Fibroblast of peridontal ligament (primary cell): ENCODE measurements at regions not wholly inside any gene's neighbourhood (a gene's known extent, or its start where the extent isn't known, plus 50 kb on each side); places are given as distances from the start of the nearest gene placed in this dataset.

Experiments used
- DNase-seq: peaks from one replicate; pipeline ENCODE4 v3.0.0-alpha.2; 2010; ENCODE audit errors: extremely low read depth

GRCh38 chr7:80403686-80404241, 108.1 kb downstream of the GNAT3 start:
- peak; percentile 38 for DNase-seq

- DNase-seq = no peak
These were observed 110.2 kb downstream of the GNAT3 start for GRCh38 chr7:80401708-80402107.

GRCh38 chr7:80393786-80394185, 118.1 kb downstream of the GNAT3 start:
- DNase-seq = no peak

GRCh38 chr7:80392229-80393169, 119.4 kb downstream of the GNAT3 start:
- DNase-seq = peak; percentile 84

GRCh38 chr7:80387634-80388193, 124.2 kb downstream of the GNAT3 start:
- DNase-seq = no peak

- peak; percentile 57 for DNase-seq
These were observed 125.2 kb downstream of the GNAT3 start for GRCh38 chr7:80386686-80387085.

- no peak for DNase-seq
These were observed 126.4 kb downstream of the GNAT3 start for GRCh38 chr7:80385508-80385907.

GRCh38 chr7:80380957-80381356, 130.9 kb downstream of the GNAT3 start:
- DNase-seq = no peak

GRCh38 chr7:80379034-80379982, 132.6 kb downstream of the GNAT3 start:
- peak; percentile 85 for DNase-seq

- no peak for DNase-seq
These were observed 137.5 kb downstream of the GNAT3 start for GRCh38 chr7:80374321-80374720.

GRCh38 chr7:80373429-80374032, 138.3 kb downstream of the GNAT3 start:
- no peak for DNase-seq

GRCh38 chr7:80372415-80372814, 139.4 kb downstream of the GNAT3 start:
- peak; percentile 86 for DNase-seq

GRCh38 chr7:80370587-80370986, 141.3 kb downstream of the GNAT3 start:
- no peak for DNase-seq

- DNase-seq = no peak
These were observed 142.5 kb downstream of the GNAT3 start for GRCh38 chr7:80369321-80369720.

- DNase-seq = no peak
These were observed 149.2 kb downstream of the GNAT3 start for GRCh38 chr7:80362677-80363076.

- no peak for DNase-seq
These were observed 149.8 kb downstream of the GNAT3 start for GRCh38 chr7:80362010-80362618.

- no peak for DNase-seq
These were observed 152.4 kb downstream of the GNAT3 start for GRCh38 chr7:80359476-80359875.

GRCh38 chr7:80359029-80359428, 152.8 kb downstream of the GNAT3 start:
- DNase-seq = no peak

GRCh38 chr7:80357530-80357929, 154.3 kb downstream of the GNAT3 start:
- peak; percentile 90 for DNase-seq

- no peak for DNase-seq
These were observed 161.4 kb downstream of the GNAT3 start for GRCh38 chr7:80350430-80350829.

GRCh38 chr7:80348223-80348622, 163.6 kb downstream of the GNAT3 start:
- DNase-seq = no peak
